Aorta (tissue), 5 donors: ENCODE measurements at regions not wholly inside any gene's neighbourhood (a gene's known extent, or its start where the extent isn't known, plus 50 kb on each side); places are given as distances from the start of the nearest gene placed in this dataset.

Experiments used
- ATAC-seq: fragments of 200-7000 bp; cut with Tn5 transposase; one replicate; pipeline ENCODE4 v1.9.1; 2022; ENCODE audit warnings: moderate library complexity; ENCODE audit not compliant: low FRiP score
- DNase-seq, 2 donors: peaks; one replicate each; pipeline ENCODE4 v3.0.0-alpha.2; 2020
- H3K27ac ChIP-seq, 2 donors: one replicate each; pipeline ENCODE4 v1.5.1; 2013; ENCODE audit warnings: low read length in 2 of 2, mild to moderate bottlenecking in 2 of 2, moderate library complexity in 2 of 2, control low read depth in 1 of 2, inconsistent platforms in 1 of 2, low read depth in 1 of 2
- H3K27me3 ChIP-seq, 2 donors: one replicate each; pipeline ENCODE4 v1.6.1; 2013; ENCODE audit warnings: control low read depth in 1 of 2, low read length in 1 of 2, mild to moderate bottlenecking in 1 of 2, moderate library complexity in 1 of 2; ENCODE audit not compliant: insufficient read depth in 2 of 2, control insufficient read depth in 1 of 2
- H3K36me3 ChIP-seq, 2 donors: one replicate each; pipeline ENCODE4 v1.6.1; 2013; ENCODE audit warnings: control low read depth in 1 of 2, low read length in 1 of 2, mild to moderate bottlenecking in 1 of 2; ENCODE audit not compliant: insufficient read depth in 2 of 2, control insufficient read depth in 1 of 2
- H3K4me1 ChIP-seq, 2 donors: one replicate each; pipeline ENCODE4 v1.6.1; 2013; ENCODE audit warnings: low read length in 2 of 2, control low read depth in 1 of 2, mild to moderate bottlenecking in 1 of 2, moderate library complexity in 1 of 2; ENCODE audit not compliant: insufficient read depth in 2 of 2, control insufficient read depth in 1 of 2
- H3K4me3 ChIP-seq, 2 donors: one replicate each; pipeline ENCODE4 v1.5.1; 2013; ENCODE audit warnings: low read length in 2 of 2, control low read depth in 1 of 2, mild to moderate bottlenecking in 1 of 2
- H3K9me3 ChIP-seq: one replicate; pipeline ENCODE4 v1.6.1; 2013; ENCODE audit warnings: mild to moderate bottlenecking, low read length; ENCODE audit not compliant: control insufficient read depth
- WGBS, 2 donors: extraction: QIAGEN DNeasy Blood & Tissue Kit; methylation state at CpG; one replicate each; pipeline ENCODE4 v1.1.7; 2013; 5-methylcytosine and 5-hydroxymethylcytosine counted together
- intact Hi-C, 2 donors: fragments of 100-400 bp; cut with DNase I; formaldehyde crosslinking; loops; one replicate each; pipeline versions ENCODE4 v1.14.2 to v1.15.0; 2022
- donor health status: healthy with polysubstance abuse.
- donor health status: Bipolar disorder and iron deficiency.
- donor health status: DM: no; HTN: no; CAD: no.
- donor health status: DM: no; HTN: no; CAD: no.
- donor health status: DM: yes; HTN: yes; CAD: no.

DNA sequence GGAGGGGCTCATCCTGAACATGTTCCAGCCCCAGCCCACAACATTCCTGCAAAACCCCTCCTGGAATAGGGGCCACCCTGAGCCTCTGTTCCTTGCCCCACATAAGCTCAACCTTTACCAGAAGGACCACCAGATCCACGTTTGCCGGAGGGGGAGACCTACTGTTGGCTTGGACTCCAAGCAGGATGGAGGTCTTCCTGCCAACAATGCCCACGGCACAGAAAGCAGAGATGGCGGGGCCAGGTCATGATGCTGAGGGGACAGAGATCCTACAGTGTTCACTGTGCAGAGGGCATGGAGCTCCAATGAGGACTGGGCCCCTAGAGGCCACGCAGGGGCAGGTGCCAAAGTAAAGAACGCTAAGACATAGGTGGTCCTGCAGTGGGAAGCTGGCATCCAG is 98.5 kb upstream of the RAB6C start:
- intact Hi-C loops = no loop called here
- Histone ChIP-seq H3K9me3 (no peaks in the 10 kb centered on the region), H3K4me1 (no peaks in the 10 kb centered on the region), H3K36me3 (no peaks in the 10 kb centered on the region), H3K27ac (no peak overlapping the region), H3K27me3 (no peaks in the 10 kb centered on the region), H3K4me3 (no peak overlapping the region)
- DNase-seq (no peak), ATAC-seq (no peak)
- 93 to 94% methylated on average over 6 of the region's 6 CpGs for WGBS, 2 donors

GRCh38 chr2:129881786-129882396 is 97.6 kb upstream of the RAB6C start:
- Histone ChIP-seq H3K36me3 (no peaks in the 10 kb centered on the region), H3K4me1 (no peaks in the 10 kb centered on the region), H3K27ac (no peak overlapping the region), H3K9me3 (no peaks in the 10 kb centered on the region), H3K4me3 (no peak overlapping the region), H3K27me3 (no peaks in the 10 kb centered on the region)
- ATAC-seq (no peak), DNase-seq (no peak)
- 87 to 93% methylated on average over 4 of the region's 4 CpGs for WGBS, 2 donors
- intact Hi-C loops = no loop called here

GRCh38 chr2:129882476-129882875 is 97.0 kb upstream of the RAB6C start:
- Histone ChIP-seq H3K4me1 (no peaks in the 10 kb centered on the region), H3K4me3 (no peak overlapping the region), H3K27me3 (no peaks in the 10 kb centered on the region), H3K9me3 (no peaks in the 10 kb centered on the region), H3K36me3 (no peaks in the 10 kb centered on the region), H3K27ac (no peak overlapping the region)
- intact Hi-C loops = no loop called here
- 85 to 90% methylated on average over 5 to 6 of the region's 6 CpGs for whole genome bisulfite sequencing, 2 donors
- ATAC-seq (no peak), DNase-seq (no peak)

DNA sequence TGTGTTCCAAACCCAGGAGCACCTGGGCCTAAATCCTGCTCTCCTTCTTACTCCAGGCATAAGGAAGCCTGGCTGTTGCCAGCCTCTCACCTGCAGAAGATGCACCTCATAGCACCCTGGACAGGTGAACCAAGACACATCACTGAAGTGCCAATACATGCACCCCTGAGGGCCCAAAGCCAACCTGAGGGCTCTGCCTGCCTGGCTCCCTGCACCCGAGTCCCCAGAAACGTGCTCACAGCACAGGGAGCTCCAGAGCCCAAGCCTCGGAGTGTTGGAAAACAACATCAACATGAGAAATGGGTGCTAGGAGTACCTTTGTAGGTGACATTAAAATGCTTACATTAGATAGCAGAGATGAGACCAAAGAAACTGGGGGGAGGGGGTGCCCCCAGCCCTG is 96.3 kb upstream of the RAB6C start:
- H3K27ac ChIP-seq = no peak overlapping the region
- ATAC-seq = no peak
- H3K9me3 ChIP-seq = no peaks in the 10 kb centered on the region
- H3K36me3 ChIP-seq = no peaks in the 10 kb centered on the region
- intact Hi-C loops = no loop called here
- no peaks in the 10 kb centered on the region for H3K4me1 ChIP-seq
- no peaks in the 10 kb centered on the region for H3K27me3 ChIP-seq
- no peak overlapping the region for H3K4me3 ChIP-seq
- DNase-seq = no peak
- WGBS, 2 donors = 94 to 96% methylated on average over 3 of the region's 3 CpGs

- ATAC-seq = no peak
- intact Hi-C loops = no loop called here
- no peak overlapping the region for H3K4me3 ChIP-seq
Measured at GRCh38 chr2:129884221-129884786, 95.2 kb upstream of the RAB6C start.

DNA sequence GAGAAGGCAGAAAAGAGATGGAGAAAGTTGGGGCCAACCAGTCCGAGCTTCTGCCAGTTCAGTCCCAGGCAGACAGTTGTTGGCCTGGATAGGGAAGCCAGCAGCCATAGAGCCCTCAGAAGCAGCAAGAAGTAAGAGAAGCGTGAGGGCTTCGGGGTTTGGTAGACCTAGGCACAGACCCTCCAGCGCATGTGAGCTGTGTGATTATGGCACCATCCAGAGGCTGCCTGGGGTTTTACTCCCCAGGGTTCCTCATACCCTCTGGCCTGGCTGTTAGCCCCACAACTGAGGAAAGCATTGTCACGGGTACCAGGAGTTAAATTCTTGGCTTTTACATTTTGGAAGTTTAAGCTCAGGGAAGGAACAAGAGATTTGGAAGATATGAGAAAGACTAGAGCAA is 93.7 kb upstream of the RAB6C start:
- 22 to 24% methylated on average over 5 of the region's 5 CpGs for WGBS, 2 donors
- DNase-seq (no peak), ATAC-seq (no peak)
- Histone ChIP-seq H3K27ac (no peak overlapping the region), H3K4me3 (no peak overlapping the region), H3K4me1 (no peaks in the 10 kb centered on the region), H3K27me3 (no peaks in the 10 kb centered on the region), H3K36me3 (no peaks in the 10 kb centered on the region), H3K9me3 (no peaks in the 10 kb centered on the region)
- intact Hi-C loops = no loop called here

More at GRCh38 chr2:129884221-129884786, 95.2 kb upstream of the RAB6C start:
- Histone ChIP-seq H3K4me1 (no peaks in the 10 kb centered on the region), H3K36me3 (no peaks in the 10 kb centered on the region), H3K9me3 (no peaks in the 10 kb centered on the region), H3K27ac (no peak overlapping the region), H3K27me3 (no peaks in the 10 kb centered on the region)
- 77 to 81% methylated on average over 4 of the region's 4 CpGs for WGBS, 2 donors
- DNase-seq = no peak

DNA sequence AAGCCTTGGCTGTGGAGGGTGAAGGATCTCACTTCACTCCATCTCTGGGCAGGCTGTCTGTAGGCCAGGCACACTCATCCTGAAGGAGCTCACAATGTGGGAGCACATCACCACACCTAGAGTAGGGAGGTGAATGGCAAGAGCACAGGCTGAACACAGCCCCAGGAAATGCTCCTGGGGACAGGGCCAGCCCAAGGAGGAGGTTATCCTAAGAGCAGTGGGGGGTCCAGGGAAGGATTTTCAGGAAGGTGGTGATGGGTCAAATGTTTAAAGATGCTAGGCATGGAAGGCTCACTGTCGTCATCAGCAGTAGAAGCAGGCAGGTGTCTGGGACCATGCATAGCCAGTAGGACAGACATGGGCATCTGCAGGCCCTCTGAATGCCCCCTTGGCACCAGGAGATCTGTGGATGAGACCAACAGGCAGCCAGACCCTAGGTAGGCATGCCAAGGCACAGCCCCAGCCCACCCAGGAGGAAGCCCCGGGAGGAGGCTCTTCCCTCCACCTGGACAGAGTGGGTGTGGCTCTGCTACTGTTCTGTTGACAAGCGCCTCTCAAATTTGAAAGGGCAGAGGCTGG is 91.7 kb upstream of the RAB6C start:
- no peak overlapping the region for H3K27ac ChIP-seq
- DNase-seq (no peak), ATAC-seq (no peak)
- H3K27me3 ChIP-seq = no peaks in the 10 kb centered on the region
- WGBS, 2 donors = 66 to 70% methylated on average over 3 of the region's 3 CpGs
- H3K9me3 ChIP-seq = no peaks in the 10 kb centered on the region
- intact Hi-C loops = no loop called here
- no peak overlapping the region for H3K4me3 ChIP-seq
- H3K36me3 ChIP-seq = no peaks in the 10 kb centered on the region
- H3K4me1 ChIP-seq = no peaks in the 10 kb centered on the region

DNA sequence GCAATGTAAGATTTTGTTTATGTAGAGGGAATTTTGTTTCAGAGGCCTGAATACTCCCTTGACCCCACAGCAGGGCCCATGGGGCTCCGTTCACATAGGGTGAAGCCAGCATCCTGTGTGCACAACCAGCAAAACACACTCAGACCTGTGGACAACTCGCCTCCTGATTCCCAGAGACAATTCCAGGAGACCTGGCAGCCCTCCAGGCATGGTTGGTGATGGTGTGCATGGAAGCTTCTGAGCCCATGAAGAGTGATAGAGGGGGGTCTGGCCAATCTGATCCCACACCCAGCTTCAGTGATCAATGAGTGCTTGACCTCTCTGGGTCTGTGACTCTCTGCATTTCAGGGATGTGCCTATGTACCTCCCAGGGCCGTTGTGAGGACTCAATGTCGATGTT is 91.0 kb upstream of the RAB6C start:
- DNase-seq (no peak), ATAC-seq (no peak)
- WGBS, 2 donors = 83 to 85% methylated on average over 4 of the region's 4 CpGs
- H3K27me3 ChIP-seq = no peaks in the 10 kb centered on the region
- intact Hi-C loops = no loop called here
- H3K9me3 ChIP-seq = no peaks in the 10 kb centered on the region
- H3K4me1 ChIP-seq = no peaks in the 10 kb centered on the region
- no peak overlapping the region for H3K4me3 ChIP-seq
- H3K27ac ChIP-seq = no peak overlapping the region
- no peaks in the 10 kb centered on the region for H3K36me3 ChIP-seq

DNA sequence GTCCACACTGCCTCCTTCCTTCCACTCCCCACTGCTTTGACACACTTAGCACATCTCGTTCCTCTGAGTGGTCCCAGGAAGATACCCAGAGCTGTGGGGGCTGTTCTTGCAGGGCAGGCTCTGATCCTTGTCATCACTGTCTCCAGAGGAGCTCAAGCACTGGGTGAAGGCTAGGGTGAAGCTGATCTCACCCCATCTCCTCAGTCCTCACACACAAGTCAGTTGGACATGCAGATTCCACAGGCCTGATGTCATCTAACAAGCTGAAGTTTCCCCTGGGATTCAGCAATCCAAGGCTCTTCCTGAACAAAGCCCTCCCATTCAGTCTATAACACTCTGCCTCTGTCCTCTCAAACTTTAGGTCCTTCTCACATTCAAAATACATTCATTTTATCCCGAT is 90.6 kb upstream of the RAB6C start:
- no peak overlapping the region for H3K4me3 ChIP-seq
- 70 to 74% methylated on average over 2 of the region's 2 CpGs for WGBS, 2 donors
- no peak overlapping the region for H3K27ac ChIP-seq
- DNase-seq (no peak), ATAC-seq (no peak)
- H3K9me3 ChIP-seq = no peaks in the 10 kb centered on the region
- H3K36me3 ChIP-seq = no peaks in the 10 kb centered on the region
- intact Hi-C loops = no loop called here
- no peaks in the 10 kb centered on the region for H3K27me3 ChIP-seq
- H3K4me1 ChIP-seq = no peaks in the 10 kb centered on the region
